IMR-90 (cell line): ENCODE measurements at regions not wholly inside any gene's neighbourhood (a gene's known extent, or its start where the extent isn't known, plus 50 kb on each side); places are given as distances from the start of the nearest gene placed in this dataset.

Experiments
- RAD21 ChIP-seq: IDR thresholded peaks from 2 replicates; pipeline ENCODE4 v1.6.1; 2012; ENCODE audit warnings: low read length, improper control_type of control experiment
- TF ChIP-seq, protein P1 (sequence below): conservative IDR thresholded peaks from 2 replicates; pipeline ENCODE4 v1.5.1; 2012; ENCODE audit warnings: mild to moderate bottlenecking, low read depth, low read length, improper control_type of control experiment

DNA sequence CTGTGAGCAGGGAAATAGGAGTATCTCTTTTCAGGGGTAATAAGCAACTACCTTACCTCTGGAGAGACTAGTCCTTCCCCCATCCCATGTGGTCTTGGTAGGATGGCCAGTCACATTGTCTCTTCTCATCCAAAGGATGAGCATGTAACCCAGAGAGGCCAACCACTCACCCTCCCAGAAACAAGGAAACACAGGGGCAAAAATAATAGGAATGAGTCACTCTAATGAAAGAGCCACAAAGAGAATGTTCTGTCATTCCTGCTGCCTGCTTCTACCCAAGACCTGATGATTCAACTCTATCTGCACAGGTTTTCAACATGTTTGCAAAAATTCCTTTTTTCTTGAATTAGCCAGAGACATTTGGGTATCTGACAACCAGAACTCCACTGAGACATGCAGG lies 99.3 kb upstream of the NFE2L3 start:
- no peak for TF ChIP-seq RAD21
- TF ChIP-seq, protein P1, sequence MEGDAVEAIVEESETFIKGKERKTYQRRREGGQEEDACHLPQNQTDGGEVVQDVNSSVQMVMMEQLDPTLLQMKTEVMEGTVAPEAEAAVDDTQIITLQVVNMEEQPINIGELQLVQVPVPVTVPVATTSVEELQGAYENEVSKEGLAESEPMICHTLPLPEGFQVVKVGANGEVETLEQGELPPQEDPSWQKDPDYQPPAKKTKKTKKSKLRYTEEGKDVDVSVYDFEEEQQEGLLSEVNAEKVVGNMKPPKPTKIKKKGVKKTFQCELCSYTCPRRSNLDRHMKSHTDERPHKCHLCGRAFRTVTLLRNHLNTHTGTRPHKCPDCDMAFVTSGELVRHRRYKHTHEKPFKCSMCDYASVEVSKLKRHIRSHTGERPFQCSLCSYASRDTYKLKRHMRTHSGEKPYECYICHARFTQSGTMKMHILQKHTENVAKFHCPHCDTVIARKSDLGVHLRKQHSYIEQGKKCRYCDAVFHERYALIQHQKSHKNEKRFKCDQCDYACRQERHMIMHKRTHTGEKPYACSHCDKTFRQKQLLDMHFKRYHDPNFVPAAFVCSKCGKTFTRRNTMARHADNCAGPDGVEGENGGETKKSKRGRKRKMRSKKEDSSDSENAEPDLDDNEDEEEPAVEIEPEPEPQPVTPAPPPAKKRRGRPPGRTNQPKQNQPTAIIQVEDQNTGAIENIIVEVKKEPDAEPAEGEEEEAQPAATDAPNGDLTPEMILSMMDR: no peak
